Adrenal gland (tissue), 5 donors: ENCODE measurements at regions not wholly inside any gene's neighbourhood (a gene's known extent, or its start where the extent isn't known, plus 50 kb on each side); places are given as distances from the start of the nearest gene placed in this dataset.

Experiments used
- POLR2A ChIP-seq, 2 donors: fragments of 450-650 bp; IDR thresholded peaks; one replicate each; pipeline ENCODE4 v1.6.1; 2017; ENCODE audit warnings: antibody characterized with exemption in 2 of 2, mild to moderate bottlenecking in 2 of 2, moderate library complexity in 1 of 2
- TF ChIP-seq, protein P1 (sequence below), 6 experiments: fragments of 450-650 bp in 4 of 6; fragments of 200-600 bp in 2 of 6; sonication (generic) in 1 of 6; IDR thresholded peaks; 1 replicate in 5 of 6; 2 replicates in 1 of 6; pipeline versions ENCODE4 v1.5.1 to v1.8.0; 2016 to 2021; ENCODE audit warnings: antibody characterized with exemption in 6 of 6, mild to moderate bottlenecking in 2 of 6, moderate library complexity in 1 of 6
- donor health status: DM: no; HTN: no; CAD: no.

DNA sequence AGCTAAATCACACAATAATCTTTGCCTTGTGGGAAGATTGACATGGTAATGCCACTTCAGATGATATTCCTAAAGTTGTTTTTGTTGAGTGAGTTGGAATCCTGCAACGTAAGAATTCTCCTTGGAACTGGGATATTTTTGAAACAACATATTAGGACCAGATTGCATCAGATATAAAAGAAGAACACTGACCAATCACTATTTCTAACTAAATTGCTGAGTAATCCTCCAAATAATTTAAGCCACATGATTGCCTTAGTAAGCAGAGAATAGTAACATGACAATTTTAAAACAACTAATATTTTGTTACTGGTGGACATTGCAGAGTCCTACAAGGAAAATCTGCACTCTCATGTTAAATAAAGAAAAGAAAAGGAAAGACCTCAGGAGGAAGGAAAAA lies 353.9 kb upstream of the LMCD1 start:
- TF ChIP-seq, protein P1, sequence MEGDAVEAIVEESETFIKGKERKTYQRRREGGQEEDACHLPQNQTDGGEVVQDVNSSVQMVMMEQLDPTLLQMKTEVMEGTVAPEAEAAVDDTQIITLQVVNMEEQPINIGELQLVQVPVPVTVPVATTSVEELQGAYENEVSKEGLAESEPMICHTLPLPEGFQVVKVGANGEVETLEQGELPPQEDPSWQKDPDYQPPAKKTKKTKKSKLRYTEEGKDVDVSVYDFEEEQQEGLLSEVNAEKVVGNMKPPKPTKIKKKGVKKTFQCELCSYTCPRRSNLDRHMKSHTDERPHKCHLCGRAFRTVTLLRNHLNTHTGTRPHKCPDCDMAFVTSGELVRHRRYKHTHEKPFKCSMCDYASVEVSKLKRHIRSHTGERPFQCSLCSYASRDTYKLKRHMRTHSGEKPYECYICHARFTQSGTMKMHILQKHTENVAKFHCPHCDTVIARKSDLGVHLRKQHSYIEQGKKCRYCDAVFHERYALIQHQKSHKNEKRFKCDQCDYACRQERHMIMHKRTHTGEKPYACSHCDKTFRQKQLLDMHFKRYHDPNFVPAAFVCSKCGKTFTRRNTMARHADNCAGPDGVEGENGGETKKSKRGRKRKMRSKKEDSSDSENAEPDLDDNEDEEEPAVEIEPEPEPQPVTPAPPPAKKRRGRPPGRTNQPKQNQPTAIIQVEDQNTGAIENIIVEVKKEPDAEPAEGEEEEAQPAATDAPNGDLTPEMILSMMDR (IDR thresholded peaks at IDR 0.05) = no peak
- TF ChIP-seq POLR2A (IDR thresholded peaks at IDR 0.05) = no peak
